SU-DHL-6 (cell line): ENCODE measurements at regions not wholly inside any gene's neighbourhood (a gene's known extent, or its start where the extent isn't known, plus 50 kb on each side); places are given as distances from the start of the nearest gene placed in this dataset.

ENCODE experiments used
- CTCF ChIP-seq: fragments of 200-600 bp; sonication (generic); IDR thresholded peaks from one replicate; pipeline ENCODE4 v1.5.1; 2017; ENCODE audit warnings: antibody characterized with exemption, mild to moderate bottlenecking, low read length, moderate library complexity; ENCODE audit not compliant: insufficient read depth, poor library complexity, severe bottlenecking
- EZH2phosphoT487 ChIP-seq: fragments of 200-600 bp; sonication (generic), shearing (Covaris generic); conservative IDR thresholded peaks from 2 replicates; pipeline ENCODE4 v1.6.1; 2018; ENCODE audit warnings: mild to moderate bottlenecking, antibody characterized with exemption, low read length, moderate library complexity, mixed read lengths

- TF ChIP-seq CTCF: no peak
- no peak for TF ChIP-seq EZH2phosphoT487
Observed at GRCh38 chr9:92196400-92196799, 81.2 kb upstream of the SPTLC1 start.
